Lung (tissue), 11 donors: ENCODE measurements at regions not wholly inside any gene's neighbourhood (a gene's known extent, or its start where the extent isn't known, plus 50 kb on each side); places are given as distances from the start of the nearest gene placed in this dataset.

Experiments used
- ATAC-seq: fragments of 200-7000 bp; cut with Tn5 transposase; one replicate; pipeline ENCODE4 v1.9.1; 2020; ENCODE audit warnings: moderate number of reproducible peaks; ENCODE audit not compliant: insufficient read depth, low FRiP score
- DNase-seq, 3 donors: peaks; one replicate each; pipeline ENCODE4 v3.0.0-alpha.2; 2013 to 2017
- H3K27ac ChIP-seq, 2 donors: one replicate each; pipeline ENCODE4 v1.5.1; 2013; ENCODE audit warnings: mild to moderate bottlenecking in 2 of 2, moderate library complexity in 2 of 2, control low read depth in 1 of 2, inconsistent platforms in 1 of 2, low read depth in 1 of 2, low read length in 1 of 2
- H3K27me3 ChIP-seq, 3 donors: one replicate each; pipeline ENCODE4 v1.5.1; 2013; ENCODE audit warnings: low read length in 2 of 3; ENCODE audit not compliant: control insufficient read depth in 3 of 3, insufficient read depth in 3 of 3
- H3K36me3 ChIP-seq, 4 donors: one replicate each; pipeline ENCODE4 v1.5.1; 2013; ENCODE audit warnings: low read length in 4 of 4, mild to moderate bottlenecking in 1 of 4, moderate library complexity in 1 of 4; ENCODE audit not compliant: control insufficient read depth in 4 of 4, insufficient read depth in 4 of 4
- H3K4me1 ChIP-seq, 5 donors: one replicate each; pipeline ENCODE4 v1.5.1; 2013; ENCODE audit warnings: low read length in 5 of 5, mild to moderate bottlenecking in 2 of 5, moderate library complexity in 1 of 5; ENCODE audit not compliant: control insufficient read depth in 5 of 5, insufficient read depth in 5 of 5
- H3K4me3 ChIP-seq: one replicate; pipeline ENCODE4 v1.5.1; 2013; ENCODE audit warnings: mild to moderate bottlenecking, control low read depth, moderate library complexity
- H3K9ac ChIP-seq, 2 donors: one replicate each; pipeline ENCODE4 v1.5.1; 2013; ENCODE audit warnings: low read length in 2 of 2, control low read depth in 1 of 2; ENCODE audit not compliant: insufficient read depth in 1 of 2
- H3K9me3 ChIP-seq, 4 donors: one replicate each; pipeline ENCODE4 v1.5.1; 2013; ENCODE audit warnings: low read length in 3 of 4, mild to moderate bottlenecking in 1 of 4, moderate library complexity in 1 of 4; ENCODE audit not compliant: control insufficient read depth in 4 of 4, insufficient read depth in 3 of 4
- WGBS, 2 donors: extraction: QIAGEN DNeasy Blood & Tissue Kit; methylation state at CpG; one replicate each; pipeline ENCODE4 v1.1.7; 2013; 5-methylcytosine and 5-hydroxymethylcytosine counted together
- TF ChIP-seq, protein P1 (sequence below): IDR thresholded peaks from 2 replicates; pipeline ENCODE4 v1.5.1; 2012; ENCODE audit warnings: mild to moderate bottlenecking; ENCODE audit errors: control extremely low read depth, extremely low read depth
- donor health status: control.
- donor health status: control.
- donor health status: Bipolar disorder and iron deficiency.
- donor health status: healthy.
- donor health status: DM: yes; HTN: yes; CAD: no.

GRCh38 chr10:64374346-64374745 lies 853.1 kb downstream of the REEP3 start:
- Histone ChIP-seq H3K4me3 (no peak overlapping the region), H3K9me3 (peaks cover 0 to 3% (median 0%) of the 10 kb centered on the region in 4 donors), H3K27ac (no peak overlapping the region), H3K4me1 (peaks cover 0 to 6% (median 0%) of the 10 kb centered on the region in 5 donors), H3K36me3 (no peaks in the 10 kb centered on the region), H3K27me3 (no peaks in the 10 kb centered on the region), H3K9ac (no peak overlapping the region)
- no peak for DNase-seq
- ATAC-seq = no peak
- TF ChIP-seq, protein P1, sequence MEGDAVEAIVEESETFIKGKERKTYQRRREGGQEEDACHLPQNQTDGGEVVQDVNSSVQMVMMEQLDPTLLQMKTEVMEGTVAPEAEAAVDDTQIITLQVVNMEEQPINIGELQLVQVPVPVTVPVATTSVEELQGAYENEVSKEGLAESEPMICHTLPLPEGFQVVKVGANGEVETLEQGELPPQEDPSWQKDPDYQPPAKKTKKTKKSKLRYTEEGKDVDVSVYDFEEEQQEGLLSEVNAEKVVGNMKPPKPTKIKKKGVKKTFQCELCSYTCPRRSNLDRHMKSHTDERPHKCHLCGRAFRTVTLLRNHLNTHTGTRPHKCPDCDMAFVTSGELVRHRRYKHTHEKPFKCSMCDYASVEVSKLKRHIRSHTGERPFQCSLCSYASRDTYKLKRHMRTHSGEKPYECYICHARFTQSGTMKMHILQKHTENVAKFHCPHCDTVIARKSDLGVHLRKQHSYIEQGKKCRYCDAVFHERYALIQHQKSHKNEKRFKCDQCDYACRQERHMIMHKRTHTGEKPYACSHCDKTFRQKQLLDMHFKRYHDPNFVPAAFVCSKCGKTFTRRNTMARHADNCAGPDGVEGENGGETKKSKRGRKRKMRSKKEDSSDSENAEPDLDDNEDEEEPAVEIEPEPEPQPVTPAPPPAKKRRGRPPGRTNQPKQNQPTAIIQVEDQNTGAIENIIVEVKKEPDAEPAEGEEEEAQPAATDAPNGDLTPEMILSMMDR = no peak

- no peak overlapping the region for H3K4me3 ChIP-seq
- TF ChIP-seq, protein P1 = no peak
- DNase-seq (no peak), ATAC-seq (no peak)
- no peaks in the 10 kb centered on the region for H3K27me3 ChIP-seq
- H3K4me1 ChIP-seq = no peaks in the 10 kb centered on the region
- peaks cover 0 to 3% (median 0%) of the 10 kb centered on the region in 4 donors for H3K9me3 ChIP-seq
- no peak overlapping the region for H3K27ac ChIP-seq
- 60 to 70% methylated on average over 4 of the region's 4 CpGs for WGBS, 2 donors
- no peak overlapping the region for H3K9ac ChIP-seq
- H3K36me3 ChIP-seq = no peaks in the 10 kb centered on the region
Observed at GRCh38 chr10:64376167-64376566, 855.0 kb downstream of the REEP3 start.

- no peaks in the 10 kb centered on the region for H3K27me3 ChIP-seq
- H3K27ac ChIP-seq = no peak overlapping the region
- no peak overlapping the region for H3K9ac ChIP-seq
- TF ChIP-seq, protein P1 = no peak
- DNase-seq = no peak
- H3K4me1 ChIP-seq = no peaks in the 10 kb centered on the region
- no peaks in the 10 kb centered on the region for H3K36me3 ChIP-seq
- no peak for ATAC-seq
- peaks cover 0 to 5% (median 0%) of the 10 kb centered on the region in 4 donors for H3K9me3 ChIP-seq
- H3K4me3 ChIP-seq = no peak overlapping the region
Observed at GRCh38 chr10:64379898-64380297, 858.7 kb downstream of the REEP3 start.

GRCh38 chr10:64385355-64385754 lies 864.2 kb downstream of the REEP3 start:
- Histone ChIP-seq H3K36me3 (no peaks in the 10 kb centered on the region), H3K4me1 (no peaks in the 10 kb centered on the region), H3K27ac (no peak overlapping the region), H3K9ac (no peak overlapping the region), H3K27me3 (no peaks in the 10 kb centered on the region), H3K9me3 (peaks cover 0 to 5% (median 0%) of the 10 kb centered on the region in 4 donors), H3K4me3 (no peak overlapping the region)
- ATAC-seq (no peak), DNase-seq (no peak)
- TF ChIP-seq, protein P1 = no peak
